ENCODE measurements at regions not wholly inside any gene's neighbourhood (a gene's known extent, or its start where the extent isn't known, plus 50 kb on each side); places are given as distances from the start of the nearest gene placed in this dataset.

GRCh38 chr4:65069177-65069576 lies 601.1 kb downstream of the EPHA5 start:
- TF ChIP-seq RAD21 (IDR thresholded peaks at IDR 0.05; ENCODE audit: low read depth) (no peak), POLR2AphosphoS5 (IDR thresholded peaks at IDR 0.05; ENCODE audit: low read depth, low read length) (no peak), ZFX (IDR thresholded peaks at IDR 0.05) (no peak), CTCF (IDR thresholded peaks at IDR 0.05 in 2 of 3, conservative IDR thresholded peaks at IDR 0.05 in 1 of 3; ENCODE audit: borderline replicate concordance in 1 of 3, insufficient read depth in 1 of 3, low read depth in 2 of 3, low read length in 2 of 3) (no peak), EZH2 (IDR thresholded peaks at IDR 0.05) (no peak), POLR2A (IDR thresholded peaks at IDR 0.05; ENCODE audit: borderline replicate concordance, extremely low read depth, insufficient read depth, insufficient read length) (no peak), ELF1 (IDR thresholded peaks at IDR 0.05; ENCODE audit: borderline replicate concordance, low read depth) (no peak), ZNF274 (IDR thresholded peaks at IDR 0.05; ENCODE audit: low read depth, low read length) (no peak), SP1 (IDR thresholded peaks at IDR 0.05; ENCODE audit: low read depth) (no peak), SIN3A (IDR thresholded peaks at IDR 0.05; ENCODE audit: low read depth) (no peak), YY1 (IDR thresholded peaks at IDR 0.05; ENCODE audit: extremely low read depth, insufficient replicate concordance, low read depth, low read length) (no peak), JUND (IDR thresholded peaks at IDR 0.05) (no peak)

All from HCT116 (cell line).